ENCODE measurements at regions not wholly inside any gene's neighbourhood (a gene's known extent, or its start where the extent isn't known, plus 50 kb on each side); places are given as distances from the start of the nearest gene placed in this dataset.

DNA sequence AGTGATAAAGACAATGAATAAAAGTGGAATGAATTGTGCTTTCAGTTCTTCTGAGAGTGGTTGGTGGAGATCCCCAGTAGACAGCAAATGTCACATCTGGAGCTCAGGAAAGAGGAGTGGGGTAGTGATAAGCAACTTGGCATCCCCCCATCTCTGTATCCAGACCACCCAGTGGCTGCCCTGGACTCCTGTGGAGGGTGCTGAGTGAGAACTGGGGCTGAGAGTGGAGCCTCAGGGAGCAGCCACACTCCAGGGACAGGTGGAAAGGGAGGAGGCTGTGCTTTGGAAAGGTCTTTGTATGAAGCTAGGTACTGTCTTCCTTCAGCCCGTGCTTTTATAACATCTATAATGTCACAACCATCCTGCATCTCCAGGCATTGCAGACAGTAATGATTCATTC, 85.6 kb upstream of the RASGRF1 start:
- TF ChIP-seq, protein P1, sequence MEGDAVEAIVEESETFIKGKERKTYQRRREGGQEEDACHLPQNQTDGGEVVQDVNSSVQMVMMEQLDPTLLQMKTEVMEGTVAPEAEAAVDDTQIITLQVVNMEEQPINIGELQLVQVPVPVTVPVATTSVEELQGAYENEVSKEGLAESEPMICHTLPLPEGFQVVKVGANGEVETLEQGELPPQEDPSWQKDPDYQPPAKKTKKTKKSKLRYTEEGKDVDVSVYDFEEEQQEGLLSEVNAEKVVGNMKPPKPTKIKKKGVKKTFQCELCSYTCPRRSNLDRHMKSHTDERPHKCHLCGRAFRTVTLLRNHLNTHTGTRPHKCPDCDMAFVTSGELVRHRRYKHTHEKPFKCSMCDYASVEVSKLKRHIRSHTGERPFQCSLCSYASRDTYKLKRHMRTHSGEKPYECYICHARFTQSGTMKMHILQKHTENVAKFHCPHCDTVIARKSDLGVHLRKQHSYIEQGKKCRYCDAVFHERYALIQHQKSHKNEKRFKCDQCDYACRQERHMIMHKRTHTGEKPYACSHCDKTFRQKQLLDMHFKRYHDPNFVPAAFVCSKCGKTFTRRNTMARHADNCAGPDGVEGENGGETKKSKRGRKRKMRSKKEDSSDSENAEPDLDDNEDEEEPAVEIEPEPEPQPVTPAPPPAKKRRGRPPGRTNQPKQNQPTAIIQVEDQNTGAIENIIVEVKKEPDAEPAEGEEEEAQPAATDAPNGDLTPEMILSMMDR (IDR thresholded peaks at IDR 0.05), result no peak
- TF ChIP-seq ZFX (IDR thresholded peaks at IDR 0.05; ENCODE audit: borderline replicate concordance), result no peak

Measured in 22Rv1 (cell line).